ENCODE measurements at regions not wholly inside any gene's neighbourhood (a gene's known extent, or its start where the extent isn't known, plus 50 kb on each side); places are given as distances from the start of the nearest gene placed in this dataset.

GRCh38 chr13:97757807-97758206 is 195.7 kb upstream of the IPO5 start (continued):
- TF ChIP-seq BACH1 (IDR thresholded peaks at IDR 0.05; ENCODE audit: low read length), result no peak

- ChIA-PET CTCF (ENCODE audit: partially characterized antibody) (no interaction called here), POLR2A (ENCODE audit: partially characterized antibody) (no interaction called here)
- no peak overlapping the region for H3K4me2 ChIP-seq (ENCODE audit: insufficient read depth in 1 of 2, low read depth in 2 of 2, low read length in 2 of 2)
- DNase-seq (ENCODE audit: low read depth in 1 of 2, low spot score in 2 of 2) (no peak), FAIRE-seq (no peak)
- H3K9ac ChIP-seq (replicated peaks in 1 of 4; ENCODE audit: extremely low read depth in 1 of 4, low read depth in 3 of 4, low read length in 3 of 4), result no peak overlapping the region
- H3K79me1 ChIP-seq (ENCODE audit: low read depth, low read length), result no peaks in the 10 kb centered on the region
- no peaks in the 10 kb centered on the region for H3K4me1 ChIP-seq (replicated peaks in 1 of 4; ENCODE audit: control insufficient read depth in 3 of 4, insufficient read depth in 4 of 4, low read length in 3 of 4)
- H4K91ac ChIP-seq (replicated peaks; ENCODE audit: insufficient read length, low read length), result no peak overlapping the region
- no peaks in the 10 kb centered on the region for H3K27me3 ChIP-seq (replicated peaks in 1 of 4; ENCODE audit: control insufficient read depth in 3 of 4, extremely low read depth in 1 of 4, insufficient read depth in 3 of 4, low read length in 3 of 4)
- H3K27ac ChIP-seq (ENCODE audit: low read depth, low read length), result no peak overlapping the region
- 50% methylated on average over 3 of the region's 3 CpGs; no CpG with 5 or more reads in 1 of the 2 experiments for WGBS, 2 experiments (ENCODE audit: extremely low coverage in 1 of 2, insufficient coverage in 1 of 2, insufficient read length in 1 of 2, insufficient replicate concordance in 2 of 2, low coverage in 1 of 2, low lambda C conversion rate in 2 of 2, missing lambda C conversion rate in 1 of 2)
- H3K18ac ChIP-seq (ENCODE audit: extremely low read depth, low read length), result no peak overlapping the region
- H4K20me1 ChIP-seq (replicated peaks in 1 of 2; ENCODE audit: control insufficient read depth in 1 of 2, insufficient read depth in 2 of 2, low read length in 2 of 2), result no peaks in the 10 kb centered on the region
- TF ChIP-seq TEAD4 (IDR thresholded peaks at IDR 0.05; ENCODE audit: low read depth, low read length), result no peak
- no peak overlapping the region for H2AK5ac ChIP-seq (ENCODE audit: low read depth, low read length)
- H2BK15ac ChIP-seq (ENCODE audit: low read length), result no peak overlapping the region
- no peak overlapping the region for H3K4ac ChIP-seq (replicated peaks; ENCODE audit: insufficient read length, low read depth, low read length)
- no peak overlapping the region for H4K8ac ChIP-seq (ENCODE audit: extremely low read depth, insufficient read depth, low read length)
- H3K23ac ChIP-seq (ENCODE audit: insufficient read length), result no peak overlapping the region
- no peak overlapping the region for H2BK5ac ChIP-seq (ENCODE audit: low read depth, low read length)
- no peak overlapping the region for H3K56ac ChIP-seq (replicated peaks; ENCODE audit: insufficient read length, low read depth, low read length)
- no peak overlapping the region for H3K4me3 ChIP-seq (ENCODE audit: extremely low read depth in 1 of 4, insufficient read depth in 2 of 4, low read depth in 3 of 4, low read length in 4 of 4)
- no peak overlapping the region for H3K14ac ChIP-seq (ENCODE audit: insufficient read length)
- H3K9me3 ChIP-seq (ENCODE audit: insufficient read depth in 2 of 2, low read depth in 1 of 2, low read length in 1 of 2), result no peaks in the 10 kb centered on the region
- H4K5ac ChIP-seq (ENCODE audit: insufficient read length, low read depth, low read length), result no peak overlapping the region
- no peaks in the 10 kb centered on the region for H3K23me2 ChIP-seq (ENCODE audit: low read depth, low read length)
- no peak overlapping the region for H2AFZ ChIP-seq (ENCODE audit: low read length)
- H3K36me3 ChIP-seq (ENCODE audit: control insufficient read depth in 2 of 4, insufficient read depth in 4 of 4, low read length in 3 of 4), result no peaks in the 10 kb centered on the region
- no peak overlapping the region for H2BK20ac ChIP-seq (ENCODE audit: low read length)
- H3K79me2 ChIP-seq (ENCODE audit: control insufficient read depth in 1 of 2, insufficient read depth in 2 of 2, low read length in 2 of 2), result no peaks in the 10 kb centered on the region
- H2BK120ac ChIP-seq (replicated peaks; ENCODE audit: low read depth, low read length), result no peak overlapping the region
- H2BK12ac ChIP-seq (ENCODE audit: low read depth, low read length), result no peak overlapping the region
Observed at GRCh38 chr13:97758317-97758716, 195.2 kb upstream of the IPO5 start.
